ACC112 (cell line): ENCODE measurements at regions not wholly inside any gene's neighbourhood (a gene's known extent, or its start where the extent isn't known, plus 50 kb on each side); places are given as distances from the start of the nearest gene placed in this dataset.

Source experiments
- H2AFZ ChIP-seq: fragments of 200-600 bp; sonication (generic); one replicate; pipeline ENCODE4 v1.6.0; 2017; ENCODE audit warnings: antibody characterized with exemption, low read length; ENCODE audit not compliant: unreplicated experiment
- H3K27ac ChIP-seq: fragments of 200-600 bp; sonication (generic); 2 replicates; pipeline ENCODE4 v1.5.1; 2014; ENCODE audit warnings: low read depth, mild to moderate bottlenecking, antibody characterized with exemption, low read length, moderate library complexity
- H3K27me3 ChIP-seq: fragments of 200-600 bp; sonication (generic); 2 replicates; pipeline ENCODE4 v1.6.1; 2014; ENCODE audit warnings: mild to moderate bottlenecking, antibody characterized with exemption, low read length, moderate library complexity, mixed read lengths; ENCODE audit not compliant: insufficient read depth
- H3K36me3 ChIP-seq: fragments of 200-600 bp; sonication (generic); 2 replicates; pipeline ENCODE4 v1.6.1; 2016; ENCODE audit warnings: mild to moderate bottlenecking, antibody characterized with exemption, low read length, moderate library complexity, mixed read lengths; ENCODE audit not compliant: insufficient read depth
- H3K4me1 ChIP-seq: fragments of 200-600 bp; sonication (generic); one replicate; pipeline ENCODE4 v1.6.1; 2016; ENCODE audit warnings: low read length, mixed read lengths; ENCODE audit not compliant: insufficient read depth, unreplicated experiment, control insufficient read depth
- H3K4me3 ChIP-seq: fragments of 200-600 bp; sonication (generic); 2 replicates; pipeline ENCODE4 v1.5.1; 2014; ENCODE audit warnings: mild to moderate bottlenecking, low read depth, low read length
- H3K79me2 ChIP-seq: fragments of 200-600 bp; sonication (generic); one replicate; pipeline ENCODE4 v1.6.0; 2016; ENCODE audit warnings: low read length; ENCODE audit not compliant: control insufficient read depth, unreplicated experiment, insufficient read depth

GRCh38 chr3:64977308-64978100 lies 289.7 kb upstream of the ADAMTS9 start:
- Histone ChIP-seq H3K4me1 (peaks cover 9% of the 10 kb centered on the region), H3K36me3 (no peaks in the 10 kb centered on the region), H3K79me2 (no peaks in the 10 kb centered on the region), H3K27ac (peak overlapping the region; percentile 29; the same call in 1 of the 2 replicates), H3K27me3 (no peaks in the 10 kb centered on the region), H3K4me3 (no peak overlapping the region), H2AFZ (no peak overlapping the region)

GRCh38 chr3:64976456-64976855 lies 288.7 kb upstream of the ADAMTS9 start:
- Histone ChIP-seq H3K27me3 (no peaks in the 10 kb centered on the region), H3K4me1 (peaks cover 9% of the 10 kb centered on the region), H2AFZ (no peak overlapping the region), H3K36me3 (no peaks in the 10 kb centered on the region), H3K27ac (no peak overlapping the region), H3K79me2 (no peaks in the 10 kb centered on the region), H3K4me3 (no peak overlapping the region)

- H3K27ac ChIP-seq: no peak overlapping the region
- H2AFZ ChIP-seq: no peak overlapping the region
- H3K4me3 ChIP-seq: no peak overlapping the region
- H3K4me1 ChIP-seq: peaks cover 9% of the 10 kb centered on the region
- no peaks in the 10 kb centered on the region for H3K36me3 ChIP-seq
- no peaks in the 10 kb centered on the region for H3K79me2 ChIP-seq
- no peaks in the 10 kb centered on the region for H3K27me3 ChIP-seq
Measured at GRCh38 chr3:64975147-64975546, 287.3 kb upstream of the ADAMTS9 start.

GRCh38 chr3:64974401-64974800 lies 286.6 kb upstream of the ADAMTS9 start:
- Histone ChIP-seq H3K4me3 (no peak overlapping the region), H3K27me3 (no peaks in the 10 kb centered on the region), H2AFZ (no peak overlapping the region), H3K4me1 (peaks cover 9% of the 10 kb centered on the region), H3K27ac (no peak overlapping the region), H3K36me3 (no peaks in the 10 kb centered on the region), H3K79me2 (no peaks in the 10 kb centered on the region)

GRCh38 chr3:64972793-64973192 lies 285.0 kb upstream of the ADAMTS9 start:
- Histone ChIP-seq H3K4me1 (peaks cover 9% of the 10 kb centered on the region), H3K27me3 (no peaks in the 10 kb centered on the region), H3K27ac (no peak overlapping the region), H3K79me2 (no peaks in the 10 kb centered on the region), H3K4me3 (no peak overlapping the region), H2AFZ (no peak overlapping the region), H3K36me3 (no peaks in the 10 kb centered on the region)

- Histone ChIP-seq H3K4me1 (no peaks in the 10 kb centered on the region), H3K4me3 (no peak overlapping the region), H3K79me2 (no peaks in the 10 kb centered on the region), H2AFZ (no peak overlapping the region), H3K27me3 (no peaks in the 10 kb centered on the region), H3K27ac (no peak overlapping the region), H3K36me3 (no peaks in the 10 kb centered on the region)
Measured at GRCh38 chr3:64971602-64972001, 283.8 kb upstream of the ADAMTS9 start.

- Histone ChIP-seq H3K4me1 (no peaks in the 10 kb centered on the region), H3K4me3 (no peak overlapping the region), H3K36me3 (no peaks in the 10 kb centered on the region), H3K27ac (no peak overlapping the region), H3K79me2 (no peaks in the 10 kb centered on the region), H2AFZ (no peak overlapping the region), H3K27me3 (no peaks in the 10 kb centered on the region)
Measured at GRCh38 chr3:64970634-64971033, 282.8 kb upstream of the ADAMTS9 start.

GRCh38 chr3:64961301-64961700 lies 273.5 kb upstream of the ADAMTS9 start:
- no peaks in the 10 kb centered on the region for H3K36me3 ChIP-seq
- no peaks in the 10 kb centered on the region for H3K79me2 ChIP-seq
- no peak overlapping the region for H3K4me3 ChIP-seq
- H2AFZ ChIP-seq: no peak overlapping the region
- peaks cover 3% of the 10 kb centered on the region; the same call in 1 of the 2 replicates for H3K27me3 ChIP-seq
- no peaks in the 10 kb centered on the region for H3K4me1 ChIP-seq
- no peak overlapping the region for H3K27ac ChIP-seq

- Histone ChIP-seq H3K27me3 (peaks cover 3% of the 10 kb centered on the region; the same call in 1 of the 2 replicates), H3K27ac (no peak overlapping the region), H3K36me3 (no peaks in the 10 kb centered on the region), H3K79me2 (no peaks in the 10 kb centered on the region), H2AFZ (no peak overlapping the region), H3K4me3 (no peak overlapping the region), H3K4me1 (no peaks in the 10 kb centered on the region)
Measured at GRCh38 chr3:64958199-64958843, 270.5 kb upstream of the ADAMTS9 start.

GRCh38 chr3:64957408-64958198 lies 269.8 kb upstream of the ADAMTS9 start:
- H3K4me3 ChIP-seq: no peak overlapping the region
- H3K27me3 ChIP-seq: peaks cover 3% of the 10 kb centered on the region; the same call in 1 of the 2 replicates
- H3K27ac ChIP-seq: no peak overlapping the region
- H3K36me3 ChIP-seq: no peaks in the 10 kb centered on the region
- no peak overlapping the region for H2AFZ ChIP-seq
- H3K4me1 ChIP-seq: no peaks in the 10 kb centered on the region
- no peaks in the 10 kb centered on the region for H3K79me2 ChIP-seq
